Lower leg skin (tissue), 4 donors: ENCODE measurements at regions not wholly inside any gene's neighbourhood (a gene's known extent, or its start where the extent isn't known, plus 50 kb on each side); places are given as distances from the start of the nearest gene placed in this dataset.

ENCODE experiments used
- DNase-seq, 2 donors: peaks; one replicate each; pipeline ENCODE4 v3.0.0-alpha.2; 2019; ENCODE audit warnings: low spot score in 2 of 2
- H3K4me3 ChIP-seq: fragments of 200-600 bp; sonication (generic); 2 replicates; pipeline ENCODE4 v1.5.1; 2017; ENCODE audit warnings: mild to moderate bottlenecking, low read depth; ENCODE audit not compliant: poor library complexity, severe bottlenecking
- CTCF ChIP-seq, 3 donors: fragments of 450-650 bp; IDR thresholded peaks; one replicate each; pipeline ENCODE4 v1.5.1; 2016; ENCODE audit warnings: antibody characterized with exemption in 3 of 3, mild to moderate bottlenecking in 3 of 3, moderate library complexity in 2 of 3
- POLR2A ChIP-seq, 2 donors: fragments of 450-650 bp; IDR thresholded peaks; one replicate each; pipeline ENCODE4 v1.6.1; 2016 to 2017; ENCODE audit warnings: antibody characterized with exemption in 2 of 2, mild to moderate bottlenecking in 1 of 2, moderate library complexity in 1 of 2
- WGBS, 2 donors: methylation state at CpG; one replicate each; pipeline ENCODE4 v1.1.5; 2018; 5-methylcytosine and 5-hydroxymethylcytosine counted together
- intact Hi-C: fragments of 100-400 bp; cut with DNase I; formaldehyde crosslinking; loops from one replicate; pipeline ENCODE4 v1.15.0; 2023; ENCODE audit warnings: low total_unique reads

DNA sequence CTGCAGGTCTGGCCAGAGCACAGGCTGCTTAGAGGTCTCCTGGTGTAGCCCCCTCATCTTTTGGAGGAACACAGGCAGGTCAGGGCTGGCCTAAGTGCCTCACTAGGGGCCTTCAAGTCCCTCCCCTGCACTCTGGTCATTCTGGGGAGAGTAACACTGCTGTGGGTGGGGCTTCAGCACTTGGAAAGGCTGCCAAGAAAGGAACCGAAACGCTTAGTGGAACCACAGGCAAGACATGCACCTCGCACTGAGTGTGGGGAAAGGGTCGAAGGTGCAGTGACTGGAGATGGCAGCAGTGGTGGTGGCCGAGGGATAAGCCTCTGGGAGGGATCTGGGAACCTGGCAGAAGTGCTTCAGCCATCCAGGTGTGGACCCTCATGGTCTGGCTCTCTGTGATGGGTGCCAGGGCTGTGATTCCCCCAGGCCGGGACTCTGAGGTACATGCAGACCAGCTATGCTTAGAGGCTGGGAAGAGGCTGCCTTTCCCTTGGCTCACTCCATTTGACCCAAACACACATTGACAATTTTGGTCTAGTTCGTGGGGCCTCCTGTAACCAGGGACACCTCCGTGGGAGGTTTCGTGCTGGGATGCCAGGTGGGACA is 182.9 kb upstream of the CSF3R start:
- WGBS, 2 donors = 82 to 87% methylated on average over 9 of the region's 9 CpGs

DNA sequence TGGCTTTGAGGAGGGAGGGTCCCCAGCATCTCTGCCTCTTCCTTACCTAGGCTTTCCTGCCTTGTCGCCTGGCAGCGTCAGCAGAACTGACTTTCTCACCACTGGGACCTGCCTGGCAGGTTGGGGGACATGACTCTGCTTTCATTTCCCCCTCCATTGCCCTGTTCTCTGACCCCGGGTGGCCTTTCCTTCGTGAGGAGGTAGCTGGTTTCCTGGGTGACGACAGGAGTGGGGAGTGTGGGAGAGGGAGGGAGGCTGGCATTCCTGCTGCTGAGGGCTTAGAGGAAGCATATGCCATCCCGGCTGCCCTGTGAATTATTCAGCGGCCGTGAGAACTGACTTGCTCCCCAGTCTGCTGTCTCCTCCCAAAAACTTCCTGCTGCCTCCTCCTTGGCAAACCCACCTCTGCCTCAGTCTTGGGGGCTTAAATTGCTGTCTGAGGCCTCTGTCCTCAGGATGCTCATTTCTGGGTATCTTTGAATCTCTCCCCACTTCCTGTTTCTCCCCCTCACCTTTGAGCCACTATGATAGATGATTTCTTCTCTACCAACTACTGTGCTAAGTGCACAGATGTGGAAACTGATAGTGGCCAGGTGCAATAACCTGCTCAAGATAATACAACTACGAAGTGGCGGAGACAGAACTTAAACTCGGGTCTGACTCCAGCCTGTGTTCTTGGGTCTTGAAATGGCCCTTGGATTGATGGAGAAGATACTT is 182.0 kb upstream of the CSF3R start:
- 54 to 58% methylated on average over 11 of the region's 11 CpGs for WGBS, 2 donors
- no peak overlapping the region for H3K4me3 ChIP-seq
- peak in 1 of 2 donors; percentile 74 for DNase-seq
- TF ChIP-seq POLR2A (IDR thresholded peaks at IDR 0.05) (no peak), CTCF (IDR thresholded peaks at IDR 0.05) (no peak)
- intact Hi-C loops = no loop called here

More for the DNA sequence above, 182.9 kb upstream of the CSF3R start:
- no peak for DNase-seq
- intact Hi-C loops = no loop called here
- H3K4me3 ChIP-seq = no peak overlapping the region
- TF ChIP-seq POLR2A (IDR thresholded peaks at IDR 0.05) (no peak), CTCF (IDR thresholded peaks at IDR 0.05) (no peak)

GRCh38 chr1:36663772-36664430 is 181.2 kb upstream of the CSF3R start:
- no peak overlapping the region for H3K4me3 ChIP-seq
- DNase-seq = peak in 1 of 2 donors; percentile 77
- 87 to 89% methylated on average over 6 of the region's 6 CpGs for WGBS, 2 donors
- intact Hi-C loops = no loop called here
- TF ChIP-seq CTCF (IDR thresholded peaks at IDR 0.05) (no peak), POLR2A (IDR thresholded peaks at IDR 0.05) (no peak)

DNA sequence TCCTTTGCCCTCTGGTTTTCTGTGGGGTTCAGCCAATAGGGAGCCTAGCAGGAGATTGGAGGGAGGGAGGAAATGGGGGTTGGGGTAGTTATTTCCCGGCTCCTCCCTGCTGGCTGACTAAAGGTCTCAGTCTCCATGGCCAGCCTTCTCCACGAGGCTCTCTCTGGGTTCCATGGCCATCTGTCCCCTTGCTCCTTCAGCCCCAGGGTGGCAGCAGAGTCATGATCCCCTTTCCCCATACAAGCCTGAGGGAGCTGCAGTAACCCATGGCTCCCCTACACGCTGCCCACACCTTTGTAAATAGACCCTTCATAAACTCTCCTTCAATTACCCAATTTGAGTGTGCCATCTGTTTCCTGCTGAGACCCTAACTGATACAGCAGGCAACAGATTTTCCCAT is 176.1 kb upstream of the CSF3R start:
- peak in 1 of 2 donors; percentile 37 for DNase-seq
- H3K4me3 ChIP-seq = no peak overlapping the region
- WGBS, 2 donors = 39 to 40% methylated on average over 3 of the region's 3 CpGs

DNA sequence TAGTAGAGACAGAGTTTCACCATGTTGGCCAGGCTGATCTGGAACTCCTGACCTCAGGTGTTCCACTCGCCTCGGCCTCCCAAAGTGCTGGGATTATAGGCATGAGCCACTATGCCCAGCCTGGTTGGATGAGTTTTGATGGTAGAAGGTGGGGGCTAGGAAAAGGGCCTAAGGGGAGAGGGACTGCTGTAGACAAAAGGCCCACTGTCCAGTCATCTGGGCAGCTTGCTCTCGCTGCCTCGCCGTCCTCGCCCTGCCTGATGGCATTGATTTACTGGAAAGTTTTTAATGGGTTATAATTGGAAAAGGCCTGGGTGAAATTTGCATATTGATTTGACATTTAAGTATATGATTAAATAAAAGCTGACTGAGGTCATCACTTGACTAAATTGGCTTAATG is 175.1 kb upstream of the CSF3R start:
- WGBS, 2 donors = 65 to 74% methylated on average over 6 of the region's 6 CpGs
- no peak overlapping the region for H3K4me3 ChIP-seq
- DNase-seq = no peak
- intact Hi-C loops = no loop called here
- TF ChIP-seq POLR2A (IDR thresholded peaks at IDR 0.05) (no peak), CTCF (IDR thresholded peaks at IDR 0.05) (no peak)

More for the DNA sequence above, 176.1 kb upstream of the CSF3R start:
- TF ChIP-seq POLR2A (IDR thresholded peaks at IDR 0.05) (no peak), CTCF (IDR thresholded peaks at IDR 0.05) (no peak)
- intact Hi-C loops = no loop called here
